ENCODE measurements at regions not wholly inside any gene's neighbourhood (a gene's known extent, or its start where the extent isn't known, plus 50 kb on each side); places are given as distances from the start of the nearest gene placed in this dataset.

- H3K9me3 ChIP-seq (ENCODE audit: insufficient read depth in 2 of 2, low read depth in 1 of 2, low read length in 1 of 2): no peaks in the 10 kb centered on the region
- no peak overlapping the region for H3K27ac ChIP-seq (ENCODE audit: low read depth, low read length)
- H3K79me1 ChIP-seq (ENCODE audit: low read depth, low read length): no peaks in the 10 kb centered on the region
- H3K4me1 ChIP-seq (replicated peaks in 1 of 4; ENCODE audit: control insufficient read depth in 3 of 4, insufficient read depth in 4 of 4, low read length in 3 of 4): peaks cover 0 to 2% (median 0%) of the 10 kb centered on the region in 4 experiments; a peak in 1 of 7 replicates
- H3K23ac ChIP-seq (ENCODE audit: insufficient read length): no peak overlapping the region
- no peak overlapping the region for H3K14ac ChIP-seq (ENCODE audit: insufficient read length)
- H4K5ac ChIP-seq (ENCODE audit: insufficient read length, low read depth, low read length): no peak overlapping the region
- H2BK12ac ChIP-seq (ENCODE audit: low read depth, low read length): no peak overlapping the region
- no peak overlapping the region for H2BK5ac ChIP-seq (ENCODE audit: low read depth, low read length)
- TF ChIP-seq CHD1 (IDR thresholded peaks at IDR 0.05; ENCODE audit: low read depth, low read length): no peak
- TF ChIP-seq RXRA (IDR thresholded peaks at IDR 0.05; ENCODE audit: insufficient read depth, low read depth, low read length): no peak
- no peak for TF ChIP-seq TAF1 (IDR thresholded peaks at IDR 0.05; ENCODE audit: low read depth, low read length)
- no peak for TF ChIP-seq E2F6 (IDR thresholded peaks at IDR 0.05)
- TF ChIP-seq SP4 (IDR thresholded peaks at IDR 0.05; ENCODE audit: low read length): no peak
- TF ChIP-seq CEBPB (IDR thresholded peaks at IDR 0.05; ENCODE audit: low read depth, low read length): no peak
- no peak for TF ChIP-seq JUND (IDR thresholded peaks at IDR 0.05; ENCODE audit: low read length)
- no peak for TF ChIP-seq CBX8 (IDR thresholded peaks at IDR 0.05; ENCODE audit: borderline replicate concordance, low read depth, low read length)
- H3K79me2 ChIP-seq (ENCODE audit: control insufficient read depth in 1 of 2, insufficient read depth in 2 of 2, low read length in 2 of 2): no peaks in the 10 kb centered on the region
- no peaks in the 10 kb centered on the region for H4K20me1 ChIP-seq (replicated peaks in 1 of 2; ENCODE audit: control insufficient read depth in 1 of 2, insufficient read depth in 2 of 2, low read length in 2 of 2)
- no peak for DNase-seq (ENCODE audit: low read depth in 1 of 2, low spot score in 2 of 2)
- no peak overlapping the region for H3K56ac ChIP-seq (replicated peaks; ENCODE audit: insufficient read length, low read depth, low read length)
- no peak overlapping the region for H4K91ac ChIP-seq (replicated peaks; ENCODE audit: insufficient read length, low read length)
- WGBS, 2 experiments (ENCODE audit: extremely low coverage in 1 of 2, insufficient coverage in 1 of 2, insufficient read length in 1 of 2, insufficient replicate concordance in 2 of 2, low coverage in 1 of 2, low lambda C conversion rate in 2 of 2, missing lambda C conversion rate in 1 of 2): 93% methylated on average over 14 of the region's 14 CpGs; no CpG with 5 or more reads in 1 of the 2 experiments
- H2BK20ac ChIP-seq (ENCODE audit: low read length): no peak overlapping the region
- H3K4me2 ChIP-seq (ENCODE audit: insufficient read depth in 1 of 2, low read depth in 2 of 2, low read length in 2 of 2): no peak overlapping the region
- CTCF ChIA-PET (ENCODE audit: partially characterized antibody): interaction anchor here (3.2 to 9.0 kb wide), 2 partner anchors 16 to 186 kb away, joined by 8 to 55 read pairs; no protein-coding TSS in a partner anchor
- POLR2A ChIA-PET (ENCODE audit: partially characterized antibody): no interaction called here
- H3K18ac ChIP-seq (ENCODE audit: extremely low read depth, low read length): no peak overlapping the region
- no peak overlapping the region for H4K8ac ChIP-seq (ENCODE audit: extremely low read depth, insufficient read depth, low read length)
- H2AFZ ChIP-seq (ENCODE audit: low read length): no peak overlapping the region
- no peaks in the 10 kb centered on the region for H3K27me3 ChIP-seq (replicated peaks in 1 of 4; ENCODE audit: control insufficient read depth in 3 of 4, extremely low read depth in 1 of 4, insufficient read depth in 3 of 4, low read length in 3 of 4)
- no peaks in the 10 kb centered on the region; the same call in 1 of the 2 replicates for H3K23me2 ChIP-seq (ENCODE audit: low read depth, low read length)
- no peaks in the 10 kb centered on the region for H3K36me3 ChIP-seq (ENCODE audit: control insufficient read depth in 2 of 4, insufficient read depth in 4 of 4, low read length in 3 of 4)
- no peak overlapping the region for H3K4ac ChIP-seq (replicated peaks; ENCODE audit: insufficient read length, low read depth, low read length)
- no peak overlapping the region for H3K4me3 ChIP-seq (ENCODE audit: extremely low read depth in 1 of 4, insufficient read depth in 2 of 4, low read depth in 3 of 4, low read length in 4 of 4)
- no peak overlapping the region for H2AK5ac ChIP-seq (ENCODE audit: low read depth, low read length)
- no peak overlapping the region for H3K9ac ChIP-seq (replicated peaks in 1 of 4; ENCODE audit: extremely low read depth in 1 of 4, low read depth in 3 of 4, low read length in 3 of 4)
- no peak overlapping the region for H2BK120ac ChIP-seq (replicated peaks; ENCODE audit: low read depth, low read length)
- FAIRE-seq: no peak
- no peak overlapping the region for H2BK15ac ChIP-seq (ENCODE audit: low read length)
These were observed 122.3 kb upstream of the TMPRSS2 start for GRCh38 chr21:41630249-41630648.

Data from H1 (cell line).